ENCODE measurements at regions not wholly inside any gene's neighbourhood (a gene's known extent, or its start where the extent isn't known, plus 50 kb on each side); places are given as distances from the start of the nearest gene placed in this dataset.
"Not testable (repeated sequence)": the region's sequence is repeated elsewhere in the genome, so short reads cannot be mapped to it uniquely, and the experiment has no call there.

DNA sequence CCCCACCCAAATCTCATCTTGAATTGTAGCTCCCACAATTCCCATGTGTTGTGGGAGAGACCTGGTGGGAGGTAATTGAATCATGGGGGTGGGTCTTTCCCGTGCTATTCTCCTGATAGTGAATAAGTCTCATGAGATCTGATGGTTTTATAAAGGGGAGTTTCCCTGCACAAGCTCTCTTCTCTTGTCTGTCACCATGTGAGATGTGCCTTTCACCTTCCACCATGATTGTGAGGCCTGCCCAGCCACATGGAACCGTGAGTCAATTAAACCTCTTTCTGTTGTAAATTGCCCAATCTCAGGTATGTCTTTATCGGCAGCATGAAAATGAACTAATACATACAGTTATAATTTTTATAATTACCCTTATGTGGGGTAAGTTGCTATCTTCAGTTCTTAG, 952.3 kb upstream of the PCDH20 start:
- TF ChIP-seq, protein P1, sequence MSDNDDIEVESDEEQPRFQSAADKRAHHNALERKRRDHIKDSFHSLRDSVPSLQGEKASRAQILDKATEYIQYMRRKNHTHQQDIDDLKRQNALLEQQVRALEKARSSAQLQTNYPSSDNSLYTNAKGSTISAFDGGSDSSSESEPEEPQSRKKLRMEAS (IDR thresholded peaks at IDR 0.05), result not testable (repeated sequence)
- TF ChIP-seq POLR2G (IDR thresholded peaks at IDR 0.05; ENCODE audit: low read depth, low read length); REPIN1 (CRISPR knock-in tag; IDR thresholded peaks at IDR 0.05; ENCODE audit: borderline replicate concordance, low read depth): not testable (repeated sequence)
